ENCODE measurements at regions not wholly inside any gene's neighbourhood (a gene's known extent, or its start where the extent isn't known, plus 50 kb on each side); places are given as distances from the start of the nearest gene placed in this dataset.

- Histone ChIP-seq H3K4me3 (replicated peaks; ENCODE audit: insufficient read depth, low read length) (no peak overlapping the region), H3K27ac (replicated peaks) (no peak overlapping the region), H3K27me3 (ENCODE audit: insufficient read depth, poor library complexity, severe bottlenecking) (no peaks in the 10 kb centered on the region)
- TF ChIP-seq GABPA (IDR thresholded peaks at IDR 0.05; ENCODE audit: low read depth) (no peak), POLR2AphosphoS5 (IDR thresholded peaks at IDR 0.05; ENCODE audit: low read depth) (no peak), REST (IDR thresholded peaks at IDR 0.05; ENCODE audit: insufficient replicate concordance, low read depth) (no peak), SPI1 (IDR thresholded peaks at IDR 0.05; ENCODE audit: borderline replicate concordance, low read depth) (no peak), CTCF (IDR thresholded peaks at IDR 0.05; ENCODE audit: insufficient read depth, low read length) (no peak)
- DNase-seq (ENCODE audit: low read depth in 1 of 2, low spot score in 1 of 2): no peak
Observed at GRCh38 chr1:105100102-105100501, 1350.4 kb downstream of the AMY1C start.

GRCh38 chr1:105101261-105101660, 1351.6 kb downstream of the AMY1C start:
- H3K27me3 ChIP-seq (ENCODE audit: insufficient read depth, poor library complexity, severe bottlenecking): no peaks in the 10 kb centered on the region
- no peak for TF ChIP-seq POLR2AphosphoS5 (IDR thresholded peaks at IDR 0.05; ENCODE audit: low read depth)
- TF ChIP-seq GABPA (IDR thresholded peaks at IDR 0.05; ENCODE audit: low read depth): no peak
- no peak for TF ChIP-seq REST (IDR thresholded peaks at IDR 0.05; ENCODE audit: insufficient replicate concordance, low read depth)
- TF ChIP-seq CTCF (IDR thresholded peaks at IDR 0.05; ENCODE audit: insufficient read depth, low read length): no peak
- no peak for TF ChIP-seq SPI1 (IDR thresholded peaks at IDR 0.05; ENCODE audit: borderline replicate concordance, low read depth)
- no peak for DNase-seq (ENCODE audit: low read depth in 1 of 2, low spot score in 1 of 2)
- H3K27ac ChIP-seq (replicated peaks): no peak overlapping the region
- H3K4me3 ChIP-seq (replicated peaks; ENCODE audit: insufficient read depth, low read length): no peak overlapping the region

- no peaks in the 10 kb centered on the region for H3K27me3 ChIP-seq (ENCODE audit: insufficient read depth, poor library complexity, severe bottlenecking)
- no peak for TF ChIP-seq CTCF (IDR thresholded peaks at IDR 0.05; ENCODE audit: insufficient read depth, low read length)
- no peak for TF ChIP-seq SPI1 (IDR thresholded peaks at IDR 0.05; ENCODE audit: borderline replicate concordance, low read depth)
- no peak for TF ChIP-seq GABPA (IDR thresholded peaks at IDR 0.05; ENCODE audit: low read depth)
- TF ChIP-seq REST (IDR thresholded peaks at IDR 0.05; ENCODE audit: insufficient replicate concordance, low read depth): no peak
- no peak for TF ChIP-seq POLR2AphosphoS5 (IDR thresholded peaks at IDR 0.05; ENCODE audit: low read depth)
- H3K27ac ChIP-seq (replicated peaks): no peak overlapping the region
- H3K4me3 ChIP-seq (replicated peaks; ENCODE audit: insufficient read depth, low read length): no peak overlapping the region
- DNase-seq (ENCODE audit: low read depth in 1 of 2, low spot score in 1 of 2): no peak
Observed at GRCh38 chr1:105102371-105102770, 1352.7 kb downstream of the AMY1C start.
